A549 (cell line): ENCODE measurements at regions not wholly inside any gene's neighbourhood (a gene's known extent, or its start where the extent isn't known, plus 50 kb on each side); places are given as distances from the start of the nearest gene placed in this dataset.

Experiments
- ATAC-seq, 2 experiments: fragments of 200-7000 bp in 1 of 2; fragments of >200 bp in 1 of 2; cut with Nextera tagmentation in 1 of 2; cut with Tn5 transposase in 1 of 2; 3 replicates each; pipeline versions ENCODE4 v1.8.0 to v1.9.1; 2018 to 2020; ENCODE audit warnings: mild to moderate bottlenecking in 1 of 2, moderate library complexity in 1 of 2
- CTCF ChIA-PET: fragments of 300-600 bp; sonication (Branson Sonifier 250); formaldehyde crosslinking; extraction: SDS; loops from one replicate; lab custom pipeline; 2021; ENCODE audit warnings: antibody characterized with exemption, inconsistent platforms; lab: Yijun Ruan, JAX
- POLR2A ChIA-PET: fragments of 350-600 bp; formaldehyde crosslinking; extraction: SDS; loops from one replicate; lab custom pipeline; 2021; ENCODE audit warnings: antibody characterized with exemption, inconsistent platforms; lab: Yijun Ruan, JAX
- DNase-seq, 2 experiments: peaks; one replicate each; pipeline versions ENCODE4 v3.0.0 to v3.0.0-alpha.2; 2011 to 2016; ENCODE audit warnings: low read depth in 1 of 2, low spot score in 1 of 2
- FAIRE-seq: peaks from 2 replicates; lab custom pipeline; 2011; peaks lifted over from hg19 to GRCh38; lab: Jason Lieb, UNC
- H3K27ac ChIP-seq, 2 experiments: fragments of >200 bp; sonication (Bioruptor Twin); formaldehyde crosslinking; 3 replicates each; pipeline ENCODE4 v1.5.1; 2016 to 2017
- H3K4me1 ChIP-seq: fragments of >200 bp; sonication (Bioruptor Twin); formaldehyde crosslinking; 3 replicates; pipeline ENCODE4 v1.6.1; 2016
- H3K4me2 ChIP-seq: fragments of >200 bp; sonication (Bioruptor Twin); formaldehyde crosslinking; 3 replicates; pipeline ENCODE4 v1.6.1; 2016
- H3K4me3 ChIP-seq: fragments of >200 bp; sonication (Bioruptor Twin); formaldehyde crosslinking; 3 replicates; pipeline ENCODE4 v1.5.1; 2016
- H3K9me3 ChIP-seq: fragments of >200 bp; sonication (Bioruptor Twin); formaldehyde crosslinking; 3 replicates; pipeline ENCODE4 v1.6.1; 2016
- CBX8 ChIP-seq: fragments of 200-600 bp; sonication (generic); IDR thresholded peaks from 2 replicates; pipeline ENCODE4 v1.6.1; 2016
- CHD2 ChIP-seq: fragments of 150-350 bp; IDR thresholded peaks from 2 replicates; pipeline ENCODE4 v1.6.1; 2014; ENCODE audit warnings: low read length; ENCODE audit not compliant: partially characterized antibody
- CHD4 ChIP-seq: fragments of 200-600 bp; sonication (generic); IDR thresholded peaks from 2 replicates; pipeline ENCODE4 v1.6.1; 2016; ENCODE audit warnings: antibody characterized with exemption, mild to moderate bottlenecking, borderline replicate concordance
- EHF ChIP-seq: fragments of 250-450 bp; sonication (Bioruptor Pico); IDR thresholded peaks from 2 replicates; pipeline ENCODE4 v1.5.0; 2020; ENCODE audit warnings: mild to moderate bottlenecking
- EHMT2 ChIP-seq: fragments of 200-600 bp; sonication (generic); IDR thresholded peaks from 2 replicates; pipeline ENCODE4 v1.6.1; 2016; ENCODE audit warnings: antibody characterized with exemption, low read depth, mild to moderate bottlenecking, moderate library complexity
- ELK1 ChIP-seq: fragments of 150-350 bp; IDR thresholded peaks from 2 replicates; pipeline ENCODE4 v1.6.1; 2014; ENCODE audit warnings: low read depth, mild to moderate bottlenecking, low read length
- EP300 ChIP-seq, 2 experiments: fragments of >200 bp; sonication (Bioruptor Twin); formaldehyde crosslinking; IDR thresholded peaks; 2 replicates in 1 of 2; 3 replicates in 1 of 2; pipeline ENCODE4 v1.6.1; 2016 to 2017
- FOSB ChIP-seq: fragments of 250-450 bp; sonication (Bioruptor Pico); IDR thresholded peaks from 2 replicates; pipeline ENCODE4 v1.5.0; 2020; ENCODE audit warnings: mild to moderate bottlenecking, moderate library complexity
- HDAC2 ChIP-seq: fragments of 200-600 bp; sonication (generic); IDR thresholded peaks from 2 replicates; pipeline ENCODE4 v1.6.1; 2016
- HES2 ChIP-seq: fragments of >200 bp; sonication (Bioruptor Twin); formaldehyde crosslinking; IDR thresholded peaks from 2 replicates; pipeline ENCODE4 v1.6.1; 2016
- HEYL ChIP-seq: fragments of 250-450 bp; sonication (Bioruptor Pico); IDR thresholded peaks from 2 replicates; pipeline ENCODE4 v1.8.0; 2021; ENCODE audit warnings: mild to moderate bottlenecking, moderate library complexity
- KDM1A ChIP-seq: fragments of 200-600 bp; sonication (generic); IDR thresholded peaks from 2 replicates; pipeline ENCODE4 v1.6.1; 2016; ENCODE audit warnings: low read depth, mild to moderate bottlenecking
- MAZ ChIP-seq: fragments of 150-350 bp; IDR thresholded peaks from 2 replicates; pipeline ENCODE4 v1.6.1; 2014; ENCODE audit warnings: antibody characterized with exemption, low read depth, low read length, borderline replicate concordance
- MYC ChIP-seq: IDR thresholded peaks from 2 replicates; pipeline ENCODE4 v1.6.1; 2012; ENCODE audit warnings: mild to moderate bottlenecking, inconsistent platforms, low read length, improper control_type of control experiment, borderline replicate concordance
- NFE2L2 ChIP-seq: fragments of 150-350 bp; conservative IDR thresholded peaks from 2 replicates; pipeline ENCODE4 v1.6.1; 2014; ENCODE audit warnings: low read length
- POLR2A ChIP-seq: IDR thresholded peaks from 2 replicates; pipeline ENCODE4 v1.6.1; 2012; ENCODE audit warnings: mild to moderate bottlenecking, low read length
- RAD21 ChIP-seq, 2 experiments: fragments of >200 bp in 1 of 2; sonication (Bioruptor Twin) in 1 of 2; formaldehyde crosslinking in 1 of 2; IDR thresholded peaks in 1 of 2; conservative IDR thresholded peaks in 1 of 2; 2 replicates in 1 of 2; 3 replicates in 1 of 2; pipeline ENCODE4 v1.6.1; 2012 to 2018; ENCODE audit warnings: inconsistent platforms in 1 of 2
- REST ChIP-seq: fragments of 200-600 bp; sonication (generic); IDR thresholded peaks from 2 replicates; pipeline ENCODE4 v1.6.1; 2016; ENCODE audit warnings: antibody characterized with exemption, mild to moderate bottlenecking, moderate library complexity
- SMC3 ChIP-seq: fragments of >200 bp; sonication (Bioruptor Twin); formaldehyde crosslinking; IDR thresholded peaks from 3 replicates; pipeline ENCODE4 v1.6.1; 2018; ENCODE audit warnings: inconsistent platforms
- SREBF2 ChIP-seq: fragments of 450-650 bp; IDR thresholded peaks from 2 replicates; pipeline ENCODE4 v1.6.1; 2014; ENCODE audit warnings: mild to moderate bottlenecking, moderate library complexity
- TP53 ChIP-seq: fragments of 250-450 bp; sonication (Bioruptor Pico); IDR thresholded peaks from 2 replicates; pipeline ENCODE4 v1.5.0; 2021; ENCODE audit warnings: mild to moderate bottlenecking, moderate library complexity
- ZNF302 ChIP-seq: fragments of 250-450 bp; sonication (Bioruptor Pico); IDR thresholded peaks from 2 replicates; pipeline ENCODE4 v1.9.0; 2021; ENCODE audit warnings: inconsistent platforms, mild to moderate bottlenecking, moderate library complexity
- ZSCAN20 ChIP-seq: fragments of 250-450 bp; sonication (Bioruptor Pico); IDR thresholded peaks from 2 replicates; pipeline ENCODE4 v1.8.0; 2022; ENCODE audit warnings: mild to moderate bottlenecking, moderate library complexity
- WGBS: methylation state at CpG from one replicate; pipeline ENCODE4 v1.1.6; 2017; ENCODE audit errors: missing lambda C conversion rate; 5-methylcytosine and 5-hydroxymethylcytosine counted together
- TF ChIP-seq, protein P1 (sequence below): fragments of 250-450 bp; sonication (Bioruptor Pico); IDR thresholded peaks from 2 replicates; pipeline ENCODE4 v1.5.0; 2021; ENCODE audit warnings: mild to moderate bottlenecking, moderate library complexity, borderline replicate concordance
- TF ChIP-seq, protein P2 (sequence below): fragments of >200 bp; sonication (Bioruptor Twin); formaldehyde crosslinking; IDR thresholded peaks from 3 replicates; pipeline ENCODE4 v1.6.1; 2016
- TF ChIP-seq, protein P3 (sequence below): IDR thresholded peaks from 2 replicates; pipeline ENCODE4 v1.6.1; 2012; ENCODE audit warnings: low read depth, borderline replicate concordance

DNA sequence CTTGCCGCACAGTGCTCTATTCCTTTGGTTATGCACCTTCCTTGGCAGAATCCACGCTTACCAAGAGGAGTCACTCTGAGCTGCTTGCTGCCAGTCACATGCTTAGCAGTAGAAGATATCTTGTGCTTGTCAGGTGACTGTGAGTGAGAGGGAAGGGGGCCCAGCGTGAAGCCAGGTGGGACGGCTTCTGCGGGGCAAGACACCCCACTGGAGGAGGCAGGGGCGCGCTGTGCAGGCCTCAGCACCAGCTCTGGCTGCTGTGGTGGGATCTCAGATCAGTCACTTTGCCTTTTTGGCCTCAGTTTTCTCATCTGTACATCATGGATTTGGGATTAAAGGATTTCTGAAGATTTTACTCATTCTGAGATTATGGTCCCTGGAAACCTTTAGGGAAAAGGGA is 63.9 kb upstream of the B3GAT1 start:
- ChIA-PET CTCF (no interaction called here), POLR2A (no interaction called here)
- DNase-seq (no peak), FAIRE-seq (no peak), ATAC-seq (no peak)
- no peak overlapping the region for H3K4me2 ChIP-seq
- TF ChIP-seq HDAC2 (no peak), EHMT2 (no peak), ZSCAN20 (CRISPR knock-in tag) (no peak), MYC (no peak), RAD21 (conservative IDR thresholded peaks at IDR 0.05 in 1 of 2, IDR thresholded peaks at IDR 0.05 in 1 of 2) (no peak), NFE2L2 (no peak), FOSB (CRISPR knock-in tag) (no peak), CHD4 (no peak)
- TF ChIP-seq, protein P1, sequence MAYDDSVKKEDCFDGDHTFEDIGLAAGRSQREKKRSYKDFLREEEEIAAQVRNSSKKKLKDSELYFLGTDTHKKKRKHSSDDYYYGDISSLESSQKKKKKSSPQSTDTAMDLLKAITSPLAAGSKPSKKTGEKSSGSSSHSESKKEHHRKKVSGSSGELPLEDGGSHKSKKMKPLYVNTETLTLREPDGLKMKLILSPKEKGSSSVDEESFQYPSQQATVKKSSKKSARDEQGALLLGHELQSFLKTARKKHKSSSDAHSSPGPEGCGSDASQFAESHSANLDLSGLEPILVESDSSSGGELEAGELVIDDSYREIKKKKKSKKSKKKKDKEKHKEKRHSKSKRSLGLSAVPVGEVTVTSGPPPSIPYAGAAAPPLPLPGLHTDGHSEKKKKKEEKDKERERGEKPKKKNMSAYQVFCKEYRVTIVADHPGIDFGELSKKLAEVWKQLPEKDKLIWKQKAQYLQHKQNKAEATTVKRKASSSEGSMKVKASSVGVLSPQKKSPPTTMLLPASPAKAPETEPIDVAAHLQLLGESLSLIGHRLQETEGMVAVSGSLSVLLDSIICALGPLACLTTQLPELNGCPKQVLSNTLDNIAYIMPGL (CRISPR knock-in tag) = no peak
- TF ChIP-seq, protein P2, sequence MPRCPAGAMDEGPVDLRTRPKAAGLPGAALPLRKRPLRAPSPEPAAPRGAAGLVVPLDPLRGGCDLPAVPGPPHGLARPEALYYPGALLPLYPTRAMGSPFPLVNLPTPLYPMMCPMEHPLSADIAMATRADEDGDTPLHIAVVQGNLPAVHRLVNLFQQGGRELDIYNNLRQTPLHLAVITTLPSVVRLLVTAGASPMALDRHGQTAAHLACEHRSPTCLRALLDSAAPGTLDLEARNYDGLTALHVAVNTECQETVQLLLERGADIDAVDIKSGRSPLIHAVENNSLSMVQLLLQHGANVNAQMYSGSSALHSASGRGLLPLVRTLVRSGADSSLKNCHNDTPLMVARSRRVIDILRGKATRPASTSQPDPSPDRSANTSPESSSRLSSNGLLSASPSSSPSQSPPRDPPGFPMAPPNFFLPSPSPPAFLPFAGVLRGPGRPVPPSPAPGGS = no peak
- H3K4me1 ChIP-seq = no peaks in the 10 kb centered on the region
- H3K27ac ChIP-seq = no peak overlapping the region
- H3K9me3 ChIP-seq = no peaks in the 10 kb centered on the region
- WGBS = 0% methylated on average over 3 of the region's 7 CpGs
- H3K4me3 ChIP-seq = no peak overlapping the region

DNA sequence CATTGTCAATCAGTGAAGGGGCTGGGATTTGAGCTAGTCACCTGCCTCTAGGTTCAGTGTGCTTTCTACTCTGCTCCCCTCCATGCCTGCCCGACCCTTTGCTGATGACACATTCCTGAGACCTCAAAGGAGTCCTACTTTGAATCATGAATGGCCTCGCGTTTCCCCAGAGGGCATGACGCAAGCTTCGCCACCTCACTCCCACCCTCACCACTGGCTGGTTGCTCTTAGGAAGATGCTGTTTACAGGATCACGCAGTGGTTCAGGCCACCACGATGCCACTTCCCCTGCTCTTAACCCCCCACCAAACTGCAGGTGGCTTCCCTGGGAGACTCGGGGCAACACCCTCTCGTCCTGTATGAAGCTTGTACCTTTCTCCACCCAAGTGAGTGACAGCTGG is 62.9 kb upstream of the B3GAT1 start:
- Histone ChIP-seq H3K4me3 (no peak overlapping the region), H3K27ac (no peak overlapping the region), H3K9me3 (no peaks in the 10 kb centered on the region)
- FAIRE-seq (no peak), DNase-seq (no peak)
- POLR2A ChIA-PET = no interaction called here
- TF ChIP-seq TP53 (CRISPR knock-in tag) (no peak), ZNF302 (CRISPR knock-in tag) (no peak), MYC (no peak), EHF (CRISPR knock-in tag) (no peak), SMC3 (no peak), NFE2L2 (no peak), KDM1A (no peak), CBX8 (no peak), HEYL (CRISPR knock-in tag) (no peak), HES2 (no peak), CHD2 (no peak), POLR2A (no peak), ELK1 (no peak), EP300 (IDR thresholded peaks at IDR 0.05) (no peak), MAZ (no peak), SREBF2 (no peak), REST (no peak), EHMT2 (no peak)
- TF ChIP-seq, protein P3, sequence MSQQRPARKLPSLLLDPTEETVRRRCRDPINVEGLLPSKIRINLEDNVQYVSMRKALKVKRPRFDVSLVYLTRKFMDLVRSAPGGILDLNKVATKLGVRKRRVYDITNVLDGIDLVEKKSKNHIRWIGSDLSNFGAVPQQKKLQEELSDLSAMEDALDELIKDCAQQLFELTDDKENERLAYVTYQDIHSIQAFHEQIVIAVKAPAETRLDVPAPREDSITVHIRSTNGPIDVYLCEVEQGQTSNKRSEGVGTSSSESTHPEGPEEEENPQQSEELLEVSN = no peak
- TF ChIP-seq, protein P1 (CRISPR knock-in tag) = no peak
- TF ChIP-seq, all 56 proteins: peak for 0
- Histone ChIP-seq H3K4me1 (no peaks in the 10 kb centered on the region), H3K4me2 (no peak overlapping the region)
- 25% methylated on average over 5 of the region's 9 CpGs for WGBS
- no peak for ATAC-seq
- CTCF ChIA-PET = no interaction called here
